ENCODE measurements at regions not wholly inside any gene's neighbourhood (a gene's known extent, or its start where the extent isn't known, plus 50 kb on each side); places are given as distances from the start of the nearest gene placed in this dataset.
"Not testable (repeated sequence)": the region's sequence is repeated elsewhere in the genome, so short reads cannot be mapped to it uniquely, and the experiment has no call there.

- no peak for ATAC-seq (ENCODE audit: low read depth in 2 of 2)
- Mint-ChIP-seq H3K27me3 (no peaks in the 10 kb centered on the region), H3K4me3 (no peak overlapping the region), H3K27ac (no peak overlapping the region), H3K36me3 (peaks cover 0 to 3% of the 10 kb centered on the region in 2 donors), H3K9me3 (no peaks in the 10 kb centered on the region), H3K4me1 (peaks cover 0 to 10% (median 0%) of the 10 kb centered on the region in 3 donors)
- no peak for DNase-seq
These were observed 192.2 kb downstream of the C9orf152 start for GRCh38 chr9:110015759-110016158.

GRCh38 chr9:110016340-110016739 lies 191.6 kb downstream of the C9orf152 start:
- Mint-ChIP-seq H3K4me3 (no peak overlapping the region), H3K36me3 (peaks cover 0 to 3% of the 10 kb centered on the region in 2 donors), H3K27ac (no peak overlapping the region), H3K27me3 (no peaks in the 10 kb centered on the region), H3K4me1 (peaks cover 0 to 13% (median 0%) of the 10 kb centered on the region in 3 donors), H3K9me3 (no peaks in the 10 kb centered on the region)
- ATAC-seq (ENCODE audit: low read depth in 2 of 2) = no peak
- no peak for DNase-seq

- H3K9me3 Mint-ChIP-seq; H3K27ac Mint-ChIP-seq; DNase-seq; H3K36me3 Mint-ChIP-seq; ATAC-seq (ENCODE audit: low read depth in 2 of 2); H3K27me3 Mint-ChIP-seq; H3K4me3 Mint-ChIP-seq: not testable (repeated sequence)
- peaks cover 8 to 25% (median 9%) of the 10 kb centered on the region in 3 donors for H3K4me1 Mint-ChIP-seq
These were observed 187.7 kb downstream of the C9orf152 start for GRCh38 chr9:110020216-110020615.

GRCh38 chr9:110021891-110022290 lies 186.1 kb downstream of the C9orf152 start:
- Mint-ChIP-seq H3K4me3 (peak overlapping the region in 7 of 8 donors; percentile 6 to 81 (median 47)), H3K27ac (peak overlapping the region; percentile 74 to 97 (median 84)), H3K4me1 (peaks cover 17 to 38% (median 21%) of the 10 kb centered on the region in 3 donors), H3K9me3 (no peaks in the 10 kb centered on the region), H3K36me3 (peaks cover 0 to 3% of the 10 kb centered on the region in 2 donors), H3K27me3 (no peaks in the 10 kb centered on the region)
- ATAC-seq (ENCODE audit: low read depth in 2 of 2) = peak; percentile 99
- peak; percentile 42 for DNase-seq

- H3K4me3 Mint-ChIP-seq; H3K9me3 Mint-ChIP-seq; ATAC-seq (ENCODE audit: low read depth in 2 of 2); H3K27me3 Mint-ChIP-seq; DNase-seq; H3K36me3 Mint-ChIP-seq: not testable (repeated sequence)
- Mint-ChIP-seq H3K4me1 (peaks cover 17 to 38% (median 31%) of the 10 kb centered on the region in 3 donors), H3K27ac (peak overlapping the region in 1 of 6 donors; percentile 38)
These were observed 184.7 kb downstream of the C9orf152 start for GRCh38 chr9:110023221-110023620.

DNA sequence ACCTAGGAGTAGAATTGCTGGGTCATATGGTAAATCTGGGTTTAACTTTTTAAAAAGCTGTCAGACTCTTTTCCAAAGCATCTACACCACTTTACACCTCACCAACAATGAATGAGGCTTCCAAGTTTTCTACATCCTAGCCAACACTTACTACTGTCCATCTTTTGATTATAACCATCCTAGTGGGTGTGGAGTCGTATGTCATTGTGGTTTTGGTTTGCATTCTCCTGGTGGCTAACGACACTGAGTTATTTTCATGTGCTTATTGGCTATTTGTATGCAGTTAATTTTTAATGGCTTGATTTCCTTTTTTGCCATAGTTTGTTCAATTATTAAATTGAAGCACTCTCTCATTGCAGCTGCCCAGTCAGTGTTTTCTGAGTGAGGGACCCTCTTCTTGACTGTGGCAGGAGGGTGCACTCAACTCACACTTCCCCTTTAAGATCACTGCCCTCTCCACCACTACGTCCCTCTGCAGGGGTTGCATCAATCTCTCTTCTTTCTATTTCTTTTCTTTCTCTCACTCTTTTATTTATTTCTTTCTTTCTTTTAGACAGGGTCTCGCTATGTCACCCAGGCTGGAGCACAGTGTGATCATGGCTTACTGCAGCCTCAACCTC lies 182.3 kb downstream of the C9orf152 start:
- Mint-ChIP-seq H3K4me1 (peaks cover 26 to 48% (median 40%) of the 10 kb centered on the region in 3 donors), H3K27me3 (no peaks in the 10 kb centered on the region), H3K36me3 (no peaks in the 10 kb centered on the region), H3K9me3 (no peaks in the 10 kb centered on the region), H3K27ac (peak overlapping the region in 1 of 6 donors; percentile 31), H3K4me3 (peak overlapping the region in 2 of 8 donors; percentile 51 to 54)
- ATAC-seq (ENCODE audit: low read depth in 2 of 2) = no peak
- no peak for DNase-seq

DNA sequence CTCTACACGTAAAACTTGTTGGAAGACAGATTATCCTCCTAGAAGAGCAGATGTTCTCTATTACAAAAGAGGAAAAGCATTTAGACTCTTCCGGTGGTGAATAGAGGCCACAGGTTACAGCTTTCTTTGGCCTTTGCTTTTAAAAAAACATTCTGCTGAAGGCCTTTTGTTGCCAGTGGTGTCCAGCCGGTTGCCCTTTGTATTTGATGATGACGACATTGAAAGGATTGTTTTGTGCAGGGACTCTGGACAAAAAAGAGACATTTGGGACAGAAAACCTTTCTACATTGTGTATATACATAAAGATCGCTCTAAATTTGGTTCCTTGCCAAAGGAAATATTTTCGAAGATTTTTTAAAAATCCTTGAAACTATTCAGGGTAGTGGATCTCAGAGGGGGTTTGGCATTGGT lies 180.3 kb downstream of the C9orf152 start:
- no peaks in the 10 kb centered on the region for H3K27me3 Mint-ChIP-seq
- no peaks in the 10 kb centered on the region for H3K36me3 Mint-ChIP-seq
- DNase-seq = no peak
- no peaks in the 10 kb centered on the region for H3K9me3 Mint-ChIP-seq
- no peak for ATAC-seq (ENCODE audit: low read depth in 2 of 2)
- H3K4me3 Mint-ChIP-seq = no peak overlapping the region
- peaks cover 18 to 33% (median 31%) of the 10 kb centered on the region in 3 donors for H3K4me1 Mint-ChIP-seq
- peak overlapping the region in 1 of 6 donors; percentile 53 for H3K27ac Mint-ChIP-seq

DNA sequence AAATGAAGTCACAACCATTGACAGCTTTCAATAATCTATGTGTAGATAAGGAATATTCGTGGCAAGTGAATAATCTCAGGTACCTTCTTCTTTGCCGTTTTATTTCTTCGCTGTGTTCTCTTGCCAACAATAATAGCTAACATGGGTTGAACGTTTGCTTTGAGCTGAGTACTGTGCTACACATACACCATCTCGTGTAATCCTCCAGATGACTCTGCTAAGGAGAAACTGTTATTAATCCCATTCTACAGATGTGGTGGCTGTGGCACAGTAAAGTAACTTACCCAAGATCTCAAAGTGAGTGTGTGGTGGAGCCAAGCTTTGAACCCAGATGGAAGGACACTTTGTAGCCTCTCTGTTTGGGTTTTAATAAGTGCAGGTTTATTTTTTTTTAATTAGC lies 179.7 kb downstream of the C9orf152 start:
- Mint-ChIP-seq H3K4me3 (no peak overlapping the region), H3K9me3 (no peaks in the 10 kb centered on the region), H3K27ac (peak overlapping the region in 1 of 6 donors; percentile 53), H3K36me3 (no peaks in the 10 kb centered on the region), H3K4me1 (peaks cover 18 to 33% (median 33%) of the 10 kb centered on the region in 3 donors), H3K27me3 (no peaks in the 10 kb centered on the region)
- DNase-seq (no peak), ATAC-seq (ENCODE audit: low read depth in 2 of 2) (no peak)

DNA sequence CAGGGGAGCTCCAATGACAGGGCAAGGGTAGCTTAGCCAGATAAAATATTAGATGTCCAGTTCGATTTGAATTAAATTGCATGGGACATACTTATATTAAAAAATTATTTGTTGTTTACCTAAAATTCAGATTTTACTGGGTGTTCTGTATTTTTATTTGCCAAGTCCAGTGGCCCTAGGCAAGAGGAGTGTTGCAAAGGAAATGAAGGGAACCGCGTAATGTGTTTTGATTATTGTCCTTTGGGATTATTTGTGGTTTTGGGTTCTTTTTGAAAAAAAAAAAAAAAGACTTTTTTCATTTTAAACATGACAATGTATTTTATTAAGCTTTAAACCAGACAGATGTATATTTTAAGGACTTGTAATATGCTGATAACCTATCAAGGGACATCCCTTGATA lies 179.3 kb downstream of the C9orf152 start:
- peaks cover 18 to 36% (median 33%) of the 10 kb centered on the region in 3 donors for H3K4me1 Mint-ChIP-seq
- no peaks in the 10 kb centered on the region for H3K36me3 Mint-ChIP-seq
- H3K27me3 Mint-ChIP-seq = no peaks in the 10 kb centered on the region
- H3K27ac Mint-ChIP-seq = no peak overlapping the region
- no peak overlapping the region for H3K4me3 Mint-ChIP-seq
- ATAC-seq (ENCODE audit: low read depth in 2 of 2) (no peak), DNase-seq (no peak)
- H3K9me3 Mint-ChIP-seq = no peaks in the 10 kb centered on the region

GRCh38 chr9:110029429-110029955 lies 178.5 kb downstream of the C9orf152 start:
- ATAC-seq (ENCODE audit: low read depth in 2 of 2) (no peak), DNase-seq (no peak)
- Mint-ChIP-seq H3K27ac (peak overlapping the region in 1 of 6 donors; percentile 1), H3K36me3 (no peaks in the 10 kb centered on the region), H3K4me3 (no peak overlapping the region), H3K27me3 (no peaks in the 10 kb centered on the region), H3K4me1 (peaks cover 18 to 36% (median 30%) of the 10 kb centered on the region in 3 donors), H3K9me3 (no peaks in the 10 kb centered on the region)

DNA sequence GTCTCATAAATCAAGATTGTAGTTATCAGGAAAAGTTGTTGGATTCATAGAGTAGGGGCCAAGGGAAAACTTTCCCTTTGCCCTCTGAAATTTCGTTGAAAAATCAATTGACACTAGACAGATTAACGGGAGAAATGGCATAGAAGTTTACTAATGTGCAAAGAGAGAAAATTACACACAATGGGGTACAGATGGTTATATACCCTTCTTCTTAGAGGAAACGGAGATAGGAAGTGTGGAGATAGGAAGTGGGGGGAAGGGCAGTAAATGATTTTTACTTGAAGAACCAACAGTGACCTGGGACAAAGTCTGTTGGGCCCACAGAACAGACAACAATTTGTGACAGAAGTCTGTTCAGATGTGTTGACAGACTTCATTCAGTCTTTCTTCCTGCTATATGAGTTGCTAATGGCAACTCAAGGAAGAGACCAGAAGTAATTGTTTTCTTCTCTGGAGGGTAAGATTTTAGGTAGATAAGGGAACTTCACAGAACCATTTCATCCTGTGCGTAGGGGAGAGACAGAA lies 177.9 kb downstream of the C9orf152 start:
- no peaks in the 10 kb centered on the region for H3K27me3 Mint-ChIP-seq
- H3K27ac Mint-ChIP-seq = peak overlapping the region in 1 of 6 donors; percentile 1
- H3K9me3 Mint-ChIP-seq = no peaks in the 10 kb centered on the region
- ATAC-seq (ENCODE audit: low read depth in 2 of 2) = no peak
- no peak for DNase-seq
- peaks cover 18 to 36% (median 28%) of the 10 kb centered on the region in 3 donors for H3K4me1 Mint-ChIP-seq
- no peak overlapping the region for H3K4me3 Mint-ChIP-seq
- no peaks in the 10 kb centered on the region for H3K36me3 Mint-ChIP-seq

DNA sequence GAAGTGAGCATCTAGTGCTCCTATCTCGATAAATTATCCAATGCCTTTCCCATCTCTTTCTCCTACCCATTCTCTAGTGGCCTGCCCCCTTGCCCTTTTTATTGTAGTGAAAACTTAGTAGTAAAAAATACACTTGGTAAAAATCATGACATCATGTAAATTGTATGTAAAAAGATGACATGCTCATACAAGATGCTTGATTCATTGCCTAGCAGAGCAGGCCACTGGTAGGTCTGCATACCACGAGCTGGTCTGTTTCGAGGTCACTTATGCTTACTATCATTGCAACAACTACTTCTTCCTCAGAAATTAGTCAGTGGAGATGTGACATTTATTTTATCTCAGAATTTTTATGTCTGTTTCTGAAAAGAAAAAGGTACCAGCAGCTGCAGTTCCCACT lies 177.3 kb downstream of the C9orf152 start:
- DNase-seq = no peak
- Mint-ChIP-seq H3K36me3 (no peaks in the 10 kb centered on the region), H3K27ac (peak overlapping the region in 1 of 6 donors; percentile 27), H3K4me3 (no peak overlapping the region), H3K27me3 (no peaks in the 10 kb centered on the region), H3K9me3 (no peaks in the 10 kb centered on the region), H3K4me1 (peaks cover 18 to 35% (median 25%) of the 10 kb centered on the region in 3 donors)
- no peak for ATAC-seq (ENCODE audit: low read depth in 2 of 2)

DNA sequence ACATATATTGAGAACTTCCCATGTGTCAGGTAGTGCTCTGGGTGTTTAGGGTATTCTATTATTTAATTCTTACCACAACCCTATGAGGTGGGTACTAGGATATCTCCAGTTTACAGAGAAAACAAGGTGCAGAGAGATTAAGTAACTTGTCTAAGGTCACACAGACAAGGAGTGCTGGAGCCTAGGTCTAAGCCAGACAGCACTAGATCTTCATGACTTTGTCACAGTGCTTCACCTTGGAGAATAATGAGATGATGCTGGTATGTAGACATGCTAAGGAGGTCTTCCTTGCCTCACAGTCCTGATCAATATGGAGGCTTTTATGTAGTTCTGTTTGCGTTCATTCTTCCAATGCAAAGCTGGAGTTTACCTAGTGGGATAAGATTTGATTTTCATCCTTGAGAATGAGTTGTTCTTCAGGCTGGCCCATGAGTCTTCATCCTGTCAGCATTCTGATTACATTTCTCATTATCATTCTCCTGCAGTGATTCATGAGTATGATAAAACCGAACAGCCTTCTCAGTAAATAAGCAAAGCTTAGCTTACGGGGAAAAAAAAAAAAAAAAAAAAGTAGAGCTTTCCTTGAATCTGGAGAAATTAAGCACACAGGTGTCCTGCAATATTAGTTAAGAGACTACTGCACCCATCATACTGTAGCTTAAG lies 176.3 kb downstream of the C9orf152 start:
- H3K4me1 Mint-ChIP-seq = peaks cover 9 to 25% (median 16%) of the 10 kb centered on the region in 3 donors
- no peaks in the 10 kb centered on the region for H3K36me3 Mint-ChIP-seq
- H3K9me3 Mint-ChIP-seq = no peaks in the 10 kb centered on the region
- no peak for ATAC-seq (ENCODE audit: low read depth in 2 of 2)
- no peak overlapping the region for H3K27ac Mint-ChIP-seq
- DNase-seq = no peak
- H3K27me3 Mint-ChIP-seq = no peaks in the 10 kb centered on the region
- no peak overlapping the region for H3K4me3 Mint-ChIP-seq

- H3K4me1 Mint-ChIP-seq = peaks cover 9 to 21% (median 18%) of the 10 kb centered on the region in 3 donors
- H3K4me3 Mint-ChIP-seq; ATAC-seq (ENCODE audit: low read depth in 2 of 2); H3K27ac Mint-ChIP-seq; H3K36me3 Mint-ChIP-seq; H3K27me3 Mint-ChIP-seq; H3K9me3 Mint-ChIP-seq; DNase-seq: not testable (repeated sequence)
These were observed 175.4 kb downstream of the C9orf152 start for GRCh38 chr9:110032532-110032931.
